ENCODE measurements at regions not wholly inside any gene's neighbourhood (a gene's known extent, or its start where the extent isn't known, plus 50 kb on each side); places are given as distances from the start of the nearest gene placed in this dataset.

GRCh38 chr1:191519519-191519918, 638.7 kb upstream of the RGS18 start:
- ATAC-seq (no peak), FAIRE-seq (no peak), DNase-seq (ENCODE audit: low spot score) (no peak)
- TF ChIP-seq PHF21A (CRISPR knock-in tag; IDR thresholded peaks at IDR 0.05) = no peak
- TF ChIP-seq HMGXB3 (CRISPR knock-in tag; IDR thresholded peaks at IDR 0.05; ENCODE audit: borderline replicate concordance) = no peak
- no peak for TF ChIP-seq SSRP1 (CRISPR knock-in tag; IDR thresholded peaks at IDR 0.05)
- no peak for TF ChIP-seq MTERF4 (CRISPR knock-in tag; IDR thresholded peaks at IDR 0.05)
- no peak for TF ChIP-seq ZNF484 (CRISPR knock-in tag; IDR thresholded peaks at IDR 0.05; ENCODE audit: borderline replicate concordance, low read depth)
- no peak for TF ChIP-seq PCBP1 (IDR thresholded peaks at IDR 0.05; ENCODE audit: borderline replicate concordance, low read depth, low read length)
- intact Hi-C loops (cut with micrococcal nuclease; ENCODE audit: unreplicated experiment) = no loop called here
- no peaks in the 10 kb centered on the region for H3K27me3 ChIP-seq (ENCODE audit: control insufficient read depth in 1 of 2, insufficient read depth in 2 of 2, low read length in 2 of 2)
- H3K9ac ChIP-seq (ENCODE audit: insufficient read depth, low read depth, low read length) = no peak overlapping the region
- in situ Hi-C loops (cut with HindIII; ENCODE audit: extremely low pct_ligation_motif_present, low pct_unique_long_range_greater_than_20kb) = no loop called here
- H3K27ac ChIP-seq (ENCODE audit: extremely low read length, insufficient read depth, low read length) = no peak overlapping the region
- ChIA-PET POLR2A (no interaction called here), CTCF (ENCODE audit: low intra/inter-chr PET ratio, low total read pairs) (no interaction called here)
- H4K20me1 ChIP-seq (ENCODE audit: insufficient read depth, low read length) = no peaks in the 10 kb centered on the region
- H2AFZ ChIP-seq (ENCODE audit: low read length) = no peak overlapping the region
- no peaks in the 10 kb centered on the region for H3K79me2 ChIP-seq (ENCODE audit: insufficient read depth, low read length)
- H3K4me1 ChIP-seq (ENCODE audit: insufficient read depth, low read length) = no peaks in the 10 kb centered on the region
- no peaks in the 10 kb centered on the region for H3K36me3 ChIP-seq (replicated peaks in 1 of 2; ENCODE audit: control insufficient read depth in 1 of 2, insufficient read depth in 2 of 2, low read length in 2 of 2)
- H3K4me3 ChIP-seq (replicated peaks in 1 of 3; ENCODE audit: insufficient read depth in 1 of 3, low read depth in 2 of 3, low read length in 3 of 3) = no peak overlapping the region
- H3K9me3 ChIP-seq (ENCODE audit: low read length) = no peaks in the 10 kb centered on the region
- BruUV-seq (replicated peaks) = no TSS peak
- no peak overlapping the region for H3K4me2 ChIP-seq (ENCODE audit: low read depth, low read length)

Data from HepG2 (cell line).